HEK293 (cell line): ENCODE measurements at regions not wholly inside any gene's neighbourhood (a gene's known extent, or its start where the extent isn't known, plus 50 kb on each side); places are given as distances from the start of the nearest gene placed in this dataset.

Experiments used
- CTCF ChIA-PET: fragments of 350-600 bp; formaldehyde crosslinking; extraction: SDS; loops from one replicate; lab custom pipeline; 2021; ENCODE audit warnings: antibody characterized with exemption; lab: Yijun Ruan, JAX
- POLR2A ChIA-PET: fragments of 300-600 bp; formaldehyde crosslinking; extraction: SDS; loops from one replicate; lab custom pipeline; 2020; ENCODE audit warnings: antibody characterized with exemption, inconsistent platforms; lab: Yijun Ruan, JAX
- H3K27ac ChIP-seq: fragments of 200-500 bp; sonication (Bioruptor generic); 2 replicates; pipeline ENCODE4 v1.5.1; 2014; ENCODE audit warnings: low read depth, low read length, control low read depth, inconsistent platforms; ENCODE audit errors: extremely low read depth
- H3K36me3 ChIP-seq, 2 experiments: fragments of 200-500 bp in 1 of 2; sonication (Bioruptor generic) in 1 of 2; 1 replicate in 1 of 2; 2 replicates in 1 of 2; pipeline ENCODE4 v1.5.1; 2014 to 2017; ENCODE audit warnings: inconsistent platforms in 2 of 2, low read length in 2 of 2; ENCODE audit not compliant: control insufficient read depth in 2 of 2, insufficient read depth in 1 of 2
- H3K4me1 ChIP-seq: fragments of 200-500 bp; sonication (Bioruptor generic); 2 replicates; pipeline ENCODE4 v1.5.1; 2014; ENCODE audit warnings: mild to moderate bottlenecking, low read length, inconsistent platforms; ENCODE audit not compliant: control insufficient read depth, insufficient read depth
- H3K4me3 ChIP-seq: 2 replicates; pipeline ENCODE4 v1.5.1; 2011; ENCODE audit warnings: low read depth, mild to moderate bottlenecking, control low read depth, low read length, moderate library complexity
- H3K9me3 ChIP-seq: fragments of 200-500 bp; sonication (Bioruptor generic); 2 replicates; pipeline ENCODE4 v1.5.1; 2014; ENCODE audit warnings: low read depth, low read length, inconsistent platforms; ENCODE audit not compliant: control insufficient read depth, insufficient read depth
- INSM2 ChIP-seq: fragments of 450-650 bp; formaldehyde crosslinking; IDR thresholded peaks from 2 replicates; pipeline ENCODE4 v1.5.1; 2016; ENCODE audit warnings: missing biosample characterization, missing genetic modification characterization
- OSR2 ChIP-seq: fragments of 450-650 bp; formaldehyde crosslinking; IDR thresholded peaks from 2 replicates; pipeline ENCODE4 v1.5.1; 2016; ENCODE audit warnings: missing biosample characterization, missing genetic modification characterization
- PATZ1 ChIP-seq: fragments of 450-650 bp; formaldehyde crosslinking; IDR thresholded peaks from 2 replicates; pipeline ENCODE4 v1.5.1; 2016; ENCODE audit warnings: missing biosample characterization, missing genetic modification characterization
- PRDM2 ChIP-seq: fragments of 450-650 bp; formaldehyde crosslinking; IDR thresholded peaks from 2 replicates; pipeline ENCODE4 v1.5.1; 2016; ENCODE audit warnings: missing biosample characterization, missing genetic modification characterization, borderline replicate concordance
- RBAK ChIP-seq: fragments of 450-650 bp; formaldehyde crosslinking; IDR thresholded peaks from 2 replicates; pipeline ENCODE4 v1.5.1; 2016; ENCODE audit warnings: missing biosample characterization, missing genetic modification characterization
- REPIN1 ChIP-seq: fragments of 450-650 bp; formaldehyde crosslinking; IDR thresholded peaks from 2 replicates; pipeline ENCODE4 v1.5.1; 2017; ENCODE audit warnings: missing biosample characterization, missing genetic modification characterization, low read depth
- WT1 ChIP-seq: fragments of 450-650 bp; formaldehyde crosslinking; IDR thresholded peaks from 2 replicates; pipeline ENCODE4 v1.5.1; 2016; ENCODE audit warnings: missing biosample characterization, missing genetic modification characterization
- ZBTB21 ChIP-seq: fragments of 450-650 bp; formaldehyde crosslinking; IDR thresholded peaks from 2 replicates; pipeline ENCODE4 v1.5.1; 2017; ENCODE audit warnings: missing biosample characterization, missing genetic modification characterization
- ZFP41 ChIP-seq: fragments of 450-650 bp; formaldehyde crosslinking; IDR thresholded peaks from 2 replicates; pipeline ENCODE4 v1.5.1; 2016; ENCODE audit warnings: missing biosample characterization, missing genetic modification characterization, borderline replicate concordance
- ZIC2 ChIP-seq: fragments of 450-650 bp; formaldehyde crosslinking; IDR thresholded peaks from 2 replicates; pipeline ENCODE4 v1.5.1; 2016; ENCODE audit warnings: missing biosample characterization, missing genetic modification characterization
- ZNF16 ChIP-seq: fragments of 450-650 bp; formaldehyde crosslinking; IDR thresholded peaks from 2 replicates; pipeline ENCODE4 v1.5.1; 2016; ENCODE audit warnings: low read depth, missing biosample characterization, missing genetic modification characterization
- ZNF169 ChIP-seq: fragments of 450-650 bp; formaldehyde crosslinking; IDR thresholded peaks from 2 replicates; pipeline ENCODE4 v1.5.1; 2016; ENCODE audit warnings: missing biosample characterization, missing genetic modification characterization
- ZNF280C ChIP-seq: fragments of 450-650 bp; formaldehyde crosslinking; IDR thresholded peaks from 2 replicates; pipeline ENCODE4 v1.5.1; 2016; ENCODE audit warnings: missing biosample characterization, missing genetic modification characterization
- ZNF292 ChIP-seq: fragments of 450-650 bp; formaldehyde crosslinking; IDR thresholded peaks from 2 replicates; pipeline ENCODE4 v1.5.1; 2016; ENCODE audit warnings: low read depth, missing biosample characterization, missing genetic modification characterization, borderline replicate concordance
- ZNF324 ChIP-seq: fragments of 450-650 bp; formaldehyde crosslinking; IDR thresholded peaks from 2 replicates; pipeline ENCODE4 v1.5.1; 2016; ENCODE audit warnings: missing biosample characterization, missing genetic modification characterization
- ZNF48 ChIP-seq: fragments of 450-650 bp; formaldehyde crosslinking; IDR thresholded peaks from 2 replicates; pipeline ENCODE4 v1.5.1; 2016; ENCODE audit warnings: missing biosample characterization, missing genetic modification characterization
- ZNF585B ChIP-seq: fragments of 450-650 bp; formaldehyde crosslinking; IDR thresholded peaks from 2 replicates; pipeline ENCODE4 v1.5.1; 2016; ENCODE audit warnings: missing biosample characterization, missing genetic modification characterization
- ZNF621 ChIP-seq: fragments of 450-650 bp; formaldehyde crosslinking; IDR thresholded peaks from 2 replicates; pipeline ENCODE4 v1.5.1; 2017; ENCODE audit warnings: missing biosample characterization, missing genetic modification characterization
- ZNF660 ChIP-seq: fragments of 450-650 bp; IDR thresholded peaks from 2 replicates; pipeline ENCODE4 v1.5.1; 2018; ENCODE audit warnings: missing biosample characterization, mild to moderate bottlenecking, missing genetic modification characterization
- ZNF664 ChIP-seq: fragments of 450-650 bp; formaldehyde crosslinking; IDR thresholded peaks from 2 replicates; pipeline ENCODE4 v1.5.1; 2016; ENCODE audit warnings: missing biosample characterization, missing genetic modification characterization
- ZNF677 ChIP-seq: fragments of 450-650 bp; IDR thresholded peaks from 2 replicates; pipeline ENCODE4 v1.5.0; 2018; ENCODE audit warnings: missing biosample characterization, mild to moderate bottlenecking, missing genetic modification characterization, moderate library complexity
- ZNF776 ChIP-seq: fragments of 450-650 bp; formaldehyde crosslinking; IDR thresholded peaks from 2 replicates; pipeline ENCODE4 v1.5.0; 2017; ENCODE audit warnings: missing biosample characterization, missing genetic modification characterization, borderline replicate concordance
- ZXDB ChIP-seq: fragments of 450-650 bp; formaldehyde crosslinking; IDR thresholded peaks from 2 replicates; pipeline ENCODE4 v1.5.1; 2016; ENCODE audit warnings: missing biosample characterization, missing genetic modification characterization

GRCh38 chr5:8316608-8317280, 447.8 kb downstream of the MTRR start (continued):
- no peak for TF ChIP-seq ZNF280C (tag by site-specific recombination)
- TF ChIP-seq ZNF660 (tag by site-specific recombination), result no peak

GRCh38 chr5:8317335-8317734, 448.4 kb downstream of the MTRR start:
- H3K27ac ChIP-seq, result no peak overlapping the region
- no peaks in the 10 kb centered on the region for H3K4me1 ChIP-seq
- H3K36me3 ChIP-seq, result no peaks in the 10 kb centered on the region
- no peak overlapping the region for H3K4me3 ChIP-seq
- no peaks in the 10 kb centered on the region for H3K9me3 ChIP-seq
- TF ChIP-seq ZXDB (tag by site-specific recombination) (no peak), PATZ1 (no peak), ZIC2 (no peak), ZNF585B (tag by site-specific recombination) (no peak), ZNF48 (tag by site-specific recombination) (no peak), ZNF16 (no peak), ZNF292 (tag by site-specific recombination) (no peak), ZNF324 (tag by site-specific recombination) (no peak), ZNF621 (no peak), ZNF776 (tag by site-specific recombination) (no peak), ZBTB21 (tag by site-specific recombination) (no peak), ZNF169 (tag by site-specific recombination) (no peak), ZFP41 (tag by site-specific recombination) (no peak), ZNF664 (tag by site-specific recombination) (no peak), REPIN1 (tag by site-specific recombination) (no peak), ZNF677 (tag by site-specific recombination) (no peak)
- ChIA-PET POLR2A (no interaction called here), CTCF (no interaction called here)

GRCh38 chr5:8320244-8320643, 451.3 kb downstream of the MTRR start:
- CTCF ChIA-PET, result interaction anchor here (0.6 to 0.8 kb wide), 2 partner anchors 319 to 629 kb away, joined by 3 read pairs; no protein-coding TSS in a partner anchor
- Histone ChIP-seq H3K9me3 (no peaks in the 10 kb centered on the region), H3K36me3 (no peaks in the 10 kb centered on the region), H3K4me3 (no peak overlapping the region), H3K4me1 (no peaks in the 10 kb centered on the region), H3K27ac (no peak overlapping the region)
- POLR2A ChIA-PET, result no interaction called here
- no peak for TF ChIP-seq ZNF585B (tag by site-specific recombination)
- no peak for TF ChIP-seq RBAK
- no peak for TF ChIP-seq PRDM2 (tag by site-specific recombination)
- TF ChIP-seq OSR2 (tag by site-specific recombination), result no peak
- no peak for TF ChIP-seq WT1 (tag by site-specific recombination)
- TF ChIP-seq INSM2, result 0 out of 2 replicates have a peak, but pooled peaks have one; percentile 38
